Left kidney (tissue), 1 donor: ENCODE measurements at regions not wholly inside any gene's neighbourhood (a gene's known extent, or its start where the extent isn't known, plus 50 kb on each side); places are given as distances from the start of the nearest gene placed in this dataset.
"Not testable (repeated sequence)": the region's sequence is repeated elsewhere in the genome, so short reads cannot be mapped to it uniquely, and the experiment has no call there.

ENCODE experiments used
- DNase-seq: peaks from one replicate; pipeline ENCODE4 v3.0.0-alpha.2; 2013

- DNase-seq: not testable (repeated sequence)
Measured at GRCh38 chrX:80508083-80508482, 87.8 kb downstream of the TENT5D start.

- DNase-seq: no peak
Measured at GRCh38 chrX:80511969-80512760, 91.9 kb downstream of the TENT5D start.

GRCh38 chrX:80512924-80513323 lies 92.7 kb downstream of the TENT5D start:
- no peak for DNase-seq

GRCh38 chrX:80513625-80514024 lies 93.4 kb downstream of the TENT5D start:
- no peak for DNase-seq

GRCh38 chrX:80537096-80537495 lies 116.8 kb downstream of the TENT5D start:
- DNase-seq: no peak

GRCh38 chrX:80550722-80551121 lies 130.5 kb downstream of the TENT5D start:
- DNase-seq: no peak

- no peak for DNase-seq
Measured at GRCh38 chrX:80556148-80556547, 135.9 kb downstream of the TENT5D start.

GRCh38 chrX:80572636-80573035 lies 152.4 kb downstream of the TENT5D start:
- DNase-seq: no peak

GRCh38 chrX:80573275-80573674 lies 153.0 kb downstream of the TENT5D start:
- DNase-seq: no peak

- DNase-seq: not testable (repeated sequence)
Measured at GRCh38 chrX:80574486-80575086, 154.3 kb downstream of the TENT5D start.

- DNase-seq: no peak
Measured at GRCh38 chrX:80576267-80576666, 156.0 kb downstream of the TENT5D start.

- DNase-seq: no peak
Measured at GRCh38 chrX:80576806-80577533, 156.7 kb downstream of the TENT5D start.

GRCh38 chrX:80578517-80579105 lies 158.4 kb downstream of the TENT5D start:
- DNase-seq: peak; percentile 17

- DNase-seq: not testable (repeated sequence)
Measured at GRCh38 chrX:80590992-80591391, 170.7 kb downstream of the TENT5D start.

GRCh38 chrX:80602036-80602860 lies 182.0 kb downstream of the TENT5D start:
- no peak for DNase-seq
